ENCODE measurements at regions not wholly inside any gene's neighbourhood (a gene's known extent, or its start where the extent isn't known, plus 50 kb on each side); places are given as distances from the start of the nearest gene placed in this dataset.

DNA sequence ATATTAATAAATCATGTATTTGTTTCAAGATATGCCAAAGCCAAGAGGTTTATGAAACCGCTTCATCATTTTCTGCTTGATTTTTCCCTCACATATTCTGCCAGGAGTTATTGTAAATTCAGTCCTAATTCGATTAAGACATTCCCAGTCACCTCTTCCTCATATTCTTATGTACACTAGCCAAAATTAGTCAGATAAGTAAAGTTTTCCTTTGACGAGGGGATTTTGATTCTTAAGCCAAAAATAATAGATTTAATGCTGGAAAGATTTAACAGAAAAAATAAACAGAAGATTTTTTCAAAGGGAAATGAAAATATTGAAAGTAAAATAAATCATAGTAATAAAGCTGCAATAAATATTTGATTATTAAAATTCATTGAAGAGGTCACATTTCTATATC is 51.0 kb upstream of the VEGFC start:
- no peak for DNase-seq

DNA sequence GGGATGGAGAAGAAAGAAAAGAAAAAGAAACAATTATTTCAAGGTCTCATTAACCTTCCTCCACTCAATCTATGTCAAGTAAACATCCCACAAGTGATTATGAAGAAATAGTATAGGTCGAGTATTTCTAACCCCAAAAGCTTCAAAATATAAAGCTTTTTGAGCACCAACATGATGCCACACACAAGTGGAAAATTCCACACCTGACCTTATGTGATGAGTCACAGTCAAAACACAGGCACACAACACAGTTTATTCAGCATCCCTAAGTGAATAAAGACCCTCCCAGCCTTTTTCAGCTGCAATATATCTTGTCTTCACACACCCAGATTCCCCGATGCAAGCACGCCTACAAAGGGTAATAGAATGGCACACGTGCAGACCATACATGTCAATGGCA is 51.7 kb upstream of the VEGFC start:
- DNase-seq = no peak

DNA sequence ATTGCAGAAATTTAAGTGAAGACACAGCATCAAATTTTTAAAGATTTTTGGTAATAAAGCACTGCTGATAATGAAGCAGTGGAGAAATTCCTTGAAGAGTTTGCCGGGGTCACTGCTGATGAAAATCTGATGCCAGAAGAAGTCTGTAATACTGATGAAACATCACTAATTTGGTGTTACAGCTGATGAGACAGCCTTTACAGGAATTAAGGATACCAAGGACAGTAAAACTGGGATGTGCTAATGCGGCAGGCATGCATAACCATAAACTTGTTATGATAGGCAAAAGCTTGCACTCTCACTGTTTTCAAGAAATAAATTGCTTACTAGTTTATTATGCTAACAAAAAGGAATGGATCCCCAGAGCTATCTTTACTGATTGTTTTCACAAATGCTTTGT is 52.9 kb upstream of the VEGFC start:
- no peak for DNase-seq

DNA sequence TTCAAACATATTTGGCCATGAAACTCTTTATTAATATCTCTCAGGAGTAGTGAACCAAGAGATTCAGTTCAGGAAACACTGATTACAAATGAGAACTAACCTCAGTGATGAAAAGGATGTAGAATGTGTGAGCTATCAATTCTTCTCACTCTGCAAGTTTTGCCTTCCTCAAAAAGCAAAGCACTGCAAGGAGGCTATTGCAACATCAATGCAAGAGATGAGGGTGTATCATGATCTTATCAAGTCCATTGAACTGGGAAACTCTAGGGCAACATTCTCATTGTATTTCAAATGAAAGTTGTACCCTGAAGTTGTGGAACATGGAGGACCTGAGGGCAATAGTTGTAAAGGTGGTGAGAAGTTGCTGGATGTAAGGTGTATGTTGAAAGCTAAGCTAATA is 56.4 kb upstream of the VEGFC start:
- DNase-seq = no peak

DNA sequence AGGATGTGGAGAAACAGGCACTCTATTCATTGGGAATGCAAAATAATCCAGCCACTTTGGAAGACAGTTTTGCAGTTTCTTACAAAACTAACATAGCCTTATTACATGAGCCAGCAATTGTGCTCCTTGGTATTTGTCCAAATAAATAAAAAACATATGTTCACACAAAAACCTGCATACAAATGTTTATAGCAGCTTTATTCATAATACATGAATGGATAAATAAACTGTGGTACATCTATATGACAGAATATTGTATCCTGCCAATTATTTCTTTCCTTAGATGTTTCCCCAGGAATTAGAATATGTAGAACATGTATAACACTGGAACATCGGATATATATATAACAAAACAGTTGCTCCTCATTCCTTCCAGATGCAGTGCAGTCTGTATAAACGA is 57.7 kb upstream of the VEGFC start:
- no peak for DNase-seq

DNA sequence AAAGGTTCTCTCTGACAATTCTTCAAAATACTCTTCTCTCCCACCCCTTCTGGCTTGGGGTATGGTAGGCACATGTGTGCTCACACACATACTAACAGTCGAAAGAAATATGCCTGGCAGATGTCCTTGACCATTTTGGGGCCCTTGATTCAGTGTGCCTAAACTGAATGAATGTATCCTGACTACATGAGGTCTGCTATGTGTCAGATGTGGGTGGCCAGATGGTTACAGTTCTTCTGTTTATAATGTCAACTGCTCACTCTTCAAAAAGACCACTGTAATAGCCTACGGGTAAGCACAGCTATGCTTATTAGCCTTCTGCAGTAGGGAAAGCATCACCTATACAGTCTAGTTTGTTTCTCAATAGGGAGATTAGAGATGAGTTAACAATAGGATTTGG is 63.7 kb upstream of the VEGFC start:
- no peak for DNase-seq

DNA sequence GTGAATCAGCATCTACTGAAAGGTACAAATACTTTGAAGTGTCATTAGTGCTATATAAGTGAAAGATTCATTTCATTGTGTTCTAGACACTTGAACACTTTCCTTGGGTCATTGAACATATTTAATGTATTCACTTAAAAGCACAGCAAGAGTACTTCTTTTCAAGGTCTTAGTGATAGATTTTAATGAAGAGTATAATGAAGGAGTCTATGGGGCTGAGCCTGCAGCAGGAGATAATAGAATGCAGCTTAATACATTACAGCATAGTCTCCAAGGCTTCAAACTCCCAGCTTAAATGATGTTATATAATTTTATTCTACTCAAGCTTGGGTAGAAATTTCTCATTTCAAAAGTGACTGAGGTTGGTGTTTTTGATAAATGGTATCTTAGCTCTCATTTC is 66.1 kb upstream of the VEGFC start:
- no peak for DNase-seq

DNA sequence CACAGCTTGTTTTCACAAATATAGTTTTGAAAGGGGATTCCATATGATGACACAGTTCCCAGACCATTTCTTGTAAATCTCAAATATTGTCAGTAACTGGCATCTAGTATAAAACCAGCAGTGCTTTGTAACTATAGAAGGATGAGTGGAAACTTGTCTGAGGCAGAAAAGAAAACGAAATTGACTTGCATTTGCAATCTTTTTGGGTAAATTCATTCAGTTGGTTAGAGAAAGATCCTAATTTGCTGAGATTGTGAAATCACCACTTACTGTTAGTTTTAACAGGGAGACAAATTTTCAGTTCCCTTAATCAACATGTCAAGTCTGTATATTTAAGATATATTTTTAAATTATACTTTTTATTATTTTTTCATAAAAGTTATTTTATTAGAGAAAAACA is 71.5 kb upstream of the VEGFC start:
- DNase-seq = no peak

DNA sequence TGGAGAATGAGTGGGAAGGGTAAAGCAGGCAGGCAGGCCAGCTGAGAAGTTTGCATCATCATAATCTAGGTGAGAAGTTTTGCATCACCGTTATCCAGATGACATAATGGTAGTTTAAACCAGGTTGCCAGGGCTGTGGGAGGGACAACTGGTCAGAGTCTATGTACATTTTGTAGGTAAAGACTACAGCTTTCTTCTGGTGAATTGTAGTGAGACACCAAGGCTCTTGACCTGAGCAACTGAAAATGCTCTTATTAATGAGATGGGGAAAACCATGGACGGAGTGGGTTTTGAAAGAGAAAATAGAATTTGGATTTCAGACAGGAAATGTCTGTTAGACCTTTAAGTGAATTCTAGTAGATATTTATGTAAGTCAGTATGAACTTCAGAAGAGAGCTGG is 76.0 kb upstream of the VEGFC start:
- no peak for DNase-seq

DNA sequence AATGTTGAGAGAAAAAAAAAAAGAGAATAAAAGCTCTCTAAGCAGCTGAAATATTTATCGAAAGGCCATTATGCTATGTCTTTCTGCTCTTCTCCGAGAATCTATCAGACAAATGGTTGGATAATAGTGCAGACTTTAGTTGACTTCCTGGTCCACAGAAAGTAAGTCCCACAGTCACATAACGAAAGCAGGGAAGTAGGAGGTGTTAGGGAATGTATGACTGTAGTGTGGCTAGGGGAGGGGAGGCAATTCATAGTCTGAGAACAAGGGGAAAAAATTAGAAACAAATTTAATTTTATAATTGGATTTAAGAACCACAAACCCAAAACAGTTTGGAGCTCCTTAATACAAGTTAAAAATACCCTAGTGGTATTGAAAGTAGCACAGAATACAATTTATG is 79.7 kb upstream of the VEGFC start:
- DNase-seq = no peak

DNA sequence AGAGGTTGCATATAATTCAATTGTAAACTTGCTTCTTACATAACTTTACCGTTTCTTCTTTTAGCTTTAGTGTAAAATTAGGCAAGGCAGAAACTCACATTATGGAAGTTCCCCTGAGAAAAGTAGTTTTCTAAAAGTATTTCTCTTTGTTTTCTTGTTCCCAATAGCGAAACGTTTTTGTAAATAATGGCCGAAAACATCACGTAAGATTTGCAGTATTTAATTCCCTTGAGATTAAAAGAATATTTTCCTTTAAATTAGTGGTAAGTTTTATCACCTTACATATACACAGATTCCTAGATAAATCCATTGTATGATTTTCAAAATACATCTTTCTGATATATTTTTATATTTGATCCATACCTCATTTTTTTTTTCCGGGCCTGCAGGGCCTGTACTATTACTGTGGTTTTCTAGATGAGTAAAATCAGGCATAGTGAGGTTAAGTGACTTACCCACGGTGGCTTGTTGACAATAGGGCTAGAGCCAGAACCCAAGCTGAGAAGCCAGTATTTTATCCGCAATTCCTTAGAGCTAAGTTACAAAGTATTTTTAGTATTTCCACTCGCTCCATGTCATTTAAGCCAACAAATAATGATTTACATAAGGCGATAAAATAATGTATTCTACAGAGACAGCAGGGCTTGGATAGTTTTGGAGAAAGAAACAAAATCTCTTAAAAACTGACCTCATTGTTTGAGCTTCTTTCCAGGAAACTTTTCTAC is 82.2 kb upstream of the VEGFC start:
- no peak for DNase-seq

DNA sequence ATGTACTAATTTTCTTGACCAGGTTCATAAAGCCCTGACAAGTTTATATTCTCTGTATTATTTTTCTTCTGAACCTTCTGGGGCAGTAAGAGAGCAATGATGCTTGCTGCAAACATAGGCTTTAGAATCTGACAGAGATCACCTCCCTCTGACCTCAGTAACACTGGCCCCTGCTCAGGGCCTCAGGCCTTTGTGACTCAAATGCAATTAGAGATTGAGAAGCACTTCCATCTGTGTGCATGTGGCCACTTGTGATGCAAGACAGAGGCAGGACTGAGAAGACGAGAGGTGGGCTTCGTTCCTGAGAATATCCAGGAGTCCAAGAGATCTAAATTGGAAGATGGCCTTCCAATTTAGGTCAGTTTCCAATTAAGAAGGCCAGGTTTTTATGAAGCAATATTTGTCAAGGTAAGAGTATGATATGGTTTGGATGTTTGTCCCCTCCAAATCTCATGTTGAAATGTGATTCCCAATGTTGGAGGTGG is 82.8 kb upstream of the VEGFC start:
- no peak for DNase-seq

DNA sequence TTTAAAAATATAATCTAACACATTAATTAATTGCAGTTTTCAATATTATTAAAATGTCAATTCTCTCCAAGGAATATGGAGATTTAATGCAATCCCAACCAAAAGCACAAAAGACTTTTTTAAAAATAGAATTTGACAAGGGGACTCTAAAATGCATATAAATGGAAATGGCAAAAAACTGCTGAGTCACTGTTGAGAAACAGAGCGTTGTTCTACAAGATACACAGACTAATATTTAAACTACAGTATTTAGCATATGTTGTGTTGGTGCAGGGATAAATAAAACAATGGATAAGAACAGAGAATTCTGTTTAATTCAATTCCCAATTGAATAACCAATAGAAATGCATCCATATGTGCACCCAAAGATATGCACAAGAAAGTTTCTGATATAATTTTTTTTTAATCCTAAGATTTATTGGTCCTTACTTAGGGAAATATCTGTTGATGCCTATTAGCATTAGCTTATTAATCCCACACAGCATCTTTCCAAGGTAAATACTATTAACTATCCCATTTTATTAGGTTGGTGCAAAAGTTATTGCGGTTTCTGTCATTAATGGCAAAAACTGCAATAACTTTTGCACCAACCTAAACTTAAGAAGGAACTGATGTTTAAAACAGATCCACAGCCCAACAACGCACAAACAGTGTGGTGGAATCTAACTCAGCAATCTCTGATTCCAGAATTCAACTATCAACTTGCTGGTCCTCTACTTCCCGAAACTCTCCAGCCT is 86.8 kb upstream of the VEGFC start:
- no peak for DNase-seq

DNA sequence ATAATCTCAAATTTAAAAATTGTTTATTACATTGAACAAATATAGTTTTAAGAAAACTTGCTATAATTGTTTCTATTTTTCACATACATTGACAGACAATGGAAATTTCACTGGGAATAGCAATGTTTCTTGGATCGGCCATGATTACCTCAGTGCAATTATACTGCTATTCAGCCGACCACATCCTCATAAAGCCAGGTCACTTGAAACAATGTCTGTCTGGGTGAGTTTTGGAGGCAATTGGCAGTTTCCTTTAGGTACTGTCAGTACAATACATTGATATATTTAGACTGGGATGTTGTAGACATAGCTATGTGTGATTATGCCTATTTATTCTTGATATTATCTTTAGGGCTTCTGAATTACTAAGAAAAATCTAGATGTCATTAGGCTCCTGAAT is 89.5 kb upstream of the VEGFC start:
- no peak for DNase-seq

DNA sequence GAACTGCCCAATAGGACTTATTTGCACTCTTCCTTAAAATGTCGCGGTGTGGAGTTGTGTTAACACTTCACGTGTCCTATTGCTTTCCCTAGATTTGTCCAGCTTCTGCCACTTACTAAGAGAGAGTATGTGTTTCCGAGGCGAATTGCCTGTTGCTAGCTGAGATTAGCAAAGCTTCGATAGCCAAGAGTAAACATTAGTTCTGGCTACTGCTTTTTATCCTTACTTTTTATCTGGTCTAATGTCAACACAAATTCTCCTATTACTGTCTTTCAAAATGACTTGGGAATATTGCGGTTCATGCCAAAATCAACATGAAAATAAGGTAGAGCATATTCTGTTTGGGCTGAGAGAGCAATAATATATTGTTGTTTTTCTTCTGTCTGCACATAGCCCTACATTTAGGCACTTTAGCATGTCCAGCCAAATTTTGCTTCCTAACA is 90.4 kb upstream of the VEGFC start:
- no peak for DNase-seq

DNA sequence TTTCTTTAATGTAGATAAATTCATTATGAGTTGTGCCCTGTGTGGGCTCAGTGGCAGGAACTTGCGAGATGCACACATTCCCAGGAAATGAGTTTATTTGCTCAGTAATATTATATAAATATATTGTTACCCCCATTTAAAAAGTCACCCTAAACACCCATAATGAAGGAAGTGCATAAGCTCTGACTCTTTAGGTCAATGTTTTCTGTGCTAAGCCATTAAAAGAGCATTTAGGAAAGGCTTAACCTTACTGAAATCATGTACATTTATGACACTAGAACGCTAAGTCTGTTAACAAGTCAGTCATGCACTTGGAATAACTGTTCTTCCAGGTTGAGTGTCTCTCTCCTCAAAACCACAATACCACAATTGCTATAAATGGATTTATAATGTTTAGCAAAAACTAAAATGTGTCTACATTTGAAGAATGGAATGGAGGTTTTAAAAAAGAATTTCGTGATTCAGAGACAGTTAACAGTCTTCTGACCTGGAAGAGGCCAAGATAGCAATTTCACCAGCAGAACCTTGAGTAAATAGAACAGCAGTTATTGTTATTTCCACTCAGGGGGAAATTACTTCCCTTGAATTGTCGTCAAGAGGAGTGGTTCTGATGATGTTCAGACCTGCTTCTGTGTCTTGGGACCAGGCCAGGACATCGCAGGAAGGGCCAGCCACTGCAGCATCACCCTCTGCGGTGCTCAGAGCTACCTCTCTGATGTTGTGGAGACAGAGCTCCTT is 91.1 kb upstream of the VEGFC start:
- no peak for DNase-seq

DNA sequence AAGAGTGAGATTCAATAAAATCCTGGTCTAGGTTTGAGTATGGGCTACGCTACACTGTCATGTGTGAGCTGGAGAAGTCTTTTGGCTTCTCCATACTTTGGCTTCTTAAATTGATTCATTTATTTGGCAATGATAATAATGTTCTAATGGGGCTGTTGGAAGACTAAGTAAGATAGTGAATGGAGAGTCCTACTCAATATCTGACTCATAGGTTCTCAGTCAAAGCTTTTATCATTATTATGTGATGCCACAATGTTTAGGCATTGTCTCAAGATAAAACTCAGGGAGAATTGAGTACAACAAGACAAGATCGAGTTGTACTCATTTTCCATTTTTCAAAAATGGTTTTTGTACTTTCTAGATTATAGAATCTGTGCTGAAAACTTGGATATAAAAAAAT is 92.5 kb upstream of the VEGFC start:
- DNase-seq = no peak

DNA sequence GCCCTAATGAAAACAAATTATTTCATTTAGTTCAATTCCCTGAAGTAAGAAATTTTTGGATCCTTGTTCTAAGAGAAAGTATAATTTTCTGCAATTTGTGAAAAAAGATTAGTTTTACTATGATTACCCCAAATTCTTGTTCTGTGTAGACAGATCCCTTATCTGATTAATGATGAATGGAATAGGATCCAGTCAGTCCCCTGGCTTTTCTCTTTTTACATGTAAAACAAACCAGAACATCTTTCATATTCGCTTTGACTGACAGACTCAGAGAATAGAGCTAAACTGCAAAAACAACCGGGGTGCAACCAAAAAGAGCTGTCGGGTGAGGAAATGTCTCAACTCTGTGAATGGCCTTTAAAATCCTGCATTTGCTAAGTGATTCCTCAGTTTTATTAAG is 93.4 kb upstream of the VEGFC start:
- DNase-seq = no peak

DNA sequence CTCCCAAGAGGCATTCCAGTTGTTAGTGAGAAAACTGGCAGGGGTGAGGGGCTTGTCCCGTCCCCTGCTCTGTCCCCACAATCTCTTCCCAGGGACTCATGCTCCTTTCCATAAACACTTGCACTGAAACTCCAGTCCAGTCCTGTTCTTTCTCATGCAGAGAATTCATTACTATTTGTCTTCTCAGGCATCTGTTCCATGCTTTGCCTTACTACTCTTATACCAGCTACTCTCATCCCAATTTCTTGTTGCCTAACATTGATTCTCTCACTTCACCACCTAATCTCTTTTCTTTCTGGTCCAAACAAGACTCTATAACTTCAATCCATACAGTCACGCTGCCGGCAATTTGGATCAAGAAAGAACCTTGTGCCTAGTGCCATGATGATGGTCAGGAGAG is 97.1 kb upstream of the VEGFC start:
- no peak for DNase-seq

DNA sequence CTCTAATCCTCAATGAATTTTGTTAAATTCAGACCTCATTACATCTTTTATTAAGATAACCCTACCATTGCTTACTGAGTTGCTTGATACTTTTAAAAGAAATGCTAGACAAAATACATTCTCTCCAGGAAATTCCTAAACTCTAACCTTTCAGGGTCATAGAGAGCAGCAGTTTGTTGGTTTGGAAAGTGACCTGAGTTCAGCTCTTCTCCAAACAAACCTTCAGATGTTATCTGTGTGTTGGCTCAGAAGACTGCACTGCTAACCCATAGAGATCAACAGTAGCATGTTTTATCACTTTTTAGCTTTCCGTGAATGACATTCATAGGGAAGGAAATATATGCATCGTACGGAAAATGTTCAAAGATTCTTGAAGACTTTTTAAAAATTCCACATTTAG is 101.8 kb upstream of the VEGFC start:
- DNase-seq = no peak

DNA sequence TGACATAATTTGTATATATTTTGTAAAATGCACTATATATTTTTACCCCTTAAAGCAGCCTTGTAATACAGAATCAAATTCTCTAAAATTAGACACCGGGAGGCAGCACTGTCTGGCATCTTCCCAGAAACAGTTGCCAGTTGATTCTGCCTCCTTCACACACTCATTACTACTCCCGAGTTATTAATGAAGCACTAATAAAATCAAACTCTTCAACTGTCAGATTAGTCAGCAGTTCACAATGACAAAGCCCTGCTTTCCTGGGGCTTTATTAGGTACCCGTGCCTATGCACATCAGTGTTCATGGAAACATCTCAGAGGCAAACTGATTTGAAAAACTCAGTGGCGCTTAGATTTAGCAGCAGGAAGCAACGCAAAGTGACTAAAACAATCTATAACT is 103.5 kb upstream of the VEGFC start:
- DNase-seq = no peak

DNA sequence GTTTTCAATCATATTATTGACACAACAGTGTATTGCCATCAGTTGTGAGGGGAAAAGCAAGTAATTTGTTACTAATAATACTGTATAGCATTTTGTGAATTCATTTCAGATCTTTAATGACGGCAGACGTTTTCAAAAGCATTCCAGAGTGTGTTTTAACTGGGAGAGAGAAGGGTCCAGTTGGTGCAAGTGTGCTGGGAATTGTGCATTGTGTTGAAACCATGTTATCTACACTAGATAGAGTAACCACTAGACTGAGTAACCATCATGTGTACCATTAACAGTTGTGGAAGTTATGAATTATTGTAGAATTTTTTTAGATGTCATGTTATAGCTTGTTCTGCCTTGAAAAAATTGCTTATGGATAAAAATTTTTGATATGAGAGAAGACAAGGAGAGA is 104.5 kb upstream of the VEGFC start:
- DNase-seq = no peak

DNA sequence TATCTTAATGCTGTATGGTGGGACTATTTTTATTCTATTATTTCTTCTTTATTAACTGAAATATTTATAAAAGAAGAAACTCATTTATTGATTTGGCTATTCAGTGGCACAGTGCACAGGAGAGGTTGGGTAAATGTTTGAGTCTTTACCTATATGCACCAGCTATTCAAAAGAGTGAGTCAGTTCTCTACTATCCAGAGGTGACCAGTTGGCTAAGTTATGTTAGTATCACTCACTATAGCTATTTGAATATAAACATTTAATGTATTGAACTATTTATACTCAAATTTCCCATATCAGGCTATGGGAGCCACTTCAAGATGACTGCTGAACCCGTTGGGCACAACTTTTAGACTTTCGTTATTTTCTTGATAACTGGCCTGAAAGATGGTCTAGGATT is 106.1 kb upstream of the VEGFC start:
- DNase-seq = no peak

DNA sequence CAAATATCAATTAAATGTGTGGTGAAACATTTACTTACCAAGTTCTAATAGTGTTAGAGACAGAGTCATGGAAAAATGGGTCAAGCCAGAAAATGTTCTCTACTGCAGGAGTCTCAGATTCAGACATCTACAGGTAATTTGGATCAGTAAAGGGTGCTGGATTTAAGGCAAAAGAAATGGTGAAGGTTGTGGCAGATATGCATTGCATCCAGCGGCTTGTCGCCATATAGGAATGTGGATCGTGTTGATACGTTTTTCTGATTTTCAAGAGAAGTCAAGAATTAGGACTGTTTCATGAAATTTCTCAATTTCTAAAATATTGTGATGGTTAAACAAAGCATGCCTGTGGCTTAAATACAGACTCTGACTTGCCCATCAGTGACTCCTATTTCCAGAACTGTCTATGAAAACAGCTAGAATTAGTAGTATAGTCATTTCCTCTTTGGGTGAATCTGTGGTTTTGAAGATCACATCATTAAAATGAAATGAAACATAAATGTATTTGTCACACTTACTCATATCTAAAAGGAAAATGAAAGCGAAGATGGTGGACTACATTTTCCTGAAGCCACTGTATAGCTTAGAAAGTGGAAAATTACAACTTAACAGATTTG is 110.1 kb upstream of the VEGFC start:
- DNase-seq = no peak
